WTC11 (cell line): ENCODE measurements at regions not wholly inside any gene's neighbourhood (a gene's known extent, or its start where the extent isn't known, plus 50 kb on each side); places are given as distances from the start of the nearest gene placed in this dataset.

Experiments used
- ATAC-seq: fragments of 200-7000 bp; cut with Tn5 transposase; 2 replicates; pipeline ENCODE4 v1.10.0; 2021; ENCODE audit warnings: mild to moderate bottlenecking, moderate library complexity
- CTCF ChIA-PET: fragments of 300-600 bp; sonication (Branson Sonifier 250); formaldehyde crosslinking; loops from one replicate; lab custom pipeline; 2021; ENCODE audit warnings: antibody characterized with exemption; lab: Charles Lee
- POLR2A ChIA-PET: fragments of 350-600 bp; sonication (Branson Sonifier 250); formaldehyde crosslinking; loops from one replicate; lab custom pipeline; 2021; ENCODE audit warnings: antibody characterized with exemption; lab: Charles Lee
- DNase-seq: peaks from one replicate; pipeline ENCODE4 v3.0.0; 2021; ENCODE audit warnings: low spot score
- H3K27ac Mint-ChIP-seq: 2 replicates; pipeline ENCODE4 v1.8.0; 2021; ENCODE audit warnings: mixed read lengths
- H3K27me3 Mint-ChIP-seq: 2 replicates; pipeline ENCODE4 v1.8.0; 2021; ENCODE audit warnings: low read depth, mild to moderate bottlenecking, moderate library complexity, mixed read lengths
- H3K36me3 Mint-ChIP-seq: 2 replicates; pipeline ENCODE4 v1.8.0; 2021; ENCODE audit warnings: mixed read lengths
- H3K4me1 Mint-ChIP-seq: 2 replicates; pipeline ENCODE4 v1.8.0; 2022; ENCODE audit warnings: mixed read lengths
- H3K4me3 Mint-ChIP-seq: 2 replicates; pipeline ENCODE4 v1.8.0; 2021; ENCODE audit warnings: mild to moderate bottlenecking, moderate library complexity, mixed read lengths
- H3K9me3 Mint-ChIP-seq: 2 replicates; pipeline ENCODE4 v1.8.0; 2021; ENCODE audit warnings: mixed read lengths
- AFF4 ChIP-seq: sonication (generic); formaldehyde crosslinking; IDR thresholded peaks from 2 replicates; pipeline ENCODE4 v1.8.1; 2023; ENCODE audit warnings: mild to moderate bottlenecking, missing genetic modification reagents, borderline replicate concordance
- ATF6 ChIP-seq: sonication (generic); formaldehyde crosslinking; IDR thresholded peaks from 2 replicates; pipeline ENCODE4 v1.8.1; 2023; ENCODE audit warnings: mild to moderate bottlenecking, missing genetic modification reagents
- E2F4 ChIP-seq: sonication (generic); formaldehyde crosslinking; IDR thresholded peaks from 2 replicates; pipeline ENCODE4 v1.8.1; 2022; ENCODE audit warnings: low read depth, mild to moderate bottlenecking, moderate library complexity, missing genetic modification reagents, borderline replicate concordance
- E2F5 ChIP-seq: sonication (generic); formaldehyde crosslinking; IDR thresholded peaks from 2 replicates; pipeline ENCODE4 v1.8.1; 2022; ENCODE audit warnings: mild to moderate bottlenecking, moderate library complexity, missing genetic modification reagents
- ELF4 ChIP-seq: sonication (generic); formaldehyde crosslinking; IDR thresholded peaks from 2 replicates; pipeline ENCODE4 v1.8.1; 2022; ENCODE audit warnings: low read depth, mild to moderate bottlenecking, moderate library complexity, missing genetic modification reagents
- ESRRA ChIP-seq: sonication (generic); formaldehyde crosslinking; IDR thresholded peaks from 2 replicates; pipeline ENCODE4 v1.8.1; 2022; ENCODE audit warnings: mild to moderate bottlenecking, missing genetic modification reagents, borderline replicate concordance
- ETV6 ChIP-seq: sonication (generic); formaldehyde crosslinking; IDR thresholded peaks from 2 replicates; pipeline ENCODE4 v1.8.1; 2022; ENCODE audit warnings: mild to moderate bottlenecking, missing genetic modification reagents
- FOXJ3 ChIP-seq: sonication (generic); formaldehyde crosslinking; IDR thresholded peaks from 2 replicates; pipeline ENCODE4 v1.9.0; 2021; ENCODE audit warnings: missing genetic modification reagents, mild to moderate bottlenecking, borderline replicate concordance
- FOXP1 ChIP-seq: sonication (generic); formaldehyde crosslinking; IDR thresholded peaks from 2 replicates; pipeline ENCODE4 v1.8.0; 2022; ENCODE audit warnings: missing genetic modification reagents, mild to moderate bottlenecking, moderate library complexity, borderline replicate concordance
- IRF1 ChIP-seq: sonication (generic); formaldehyde crosslinking; IDR thresholded peaks from 2 replicates; pipeline ENCODE4 v1.8.0; 2023; ENCODE audit warnings: missing genetic modification reagents
- IRF2 ChIP-seq: sonication (generic); formaldehyde crosslinking; IDR thresholded peaks from 2 replicates; pipeline ENCODE4 v1.8.0; 2022; ENCODE audit warnings: low read depth, missing genetic modification reagents, borderline replicate concordance
- JAZF1 ChIP-seq: fragments of 250-450 bp; sonication (Bioruptor Pico); IDR thresholded peaks from 2 replicates; pipeline ENCODE4 v1.9.0; 2021; ENCODE audit warnings: moderate library complexity, mild to moderate bottlenecking, inconsistent platforms
- MAX ChIP-seq: sonication (generic); formaldehyde crosslinking; IDR thresholded peaks from 2 replicates; pipeline ENCODE4 v1.8.0; 2022; ENCODE audit warnings: mild to moderate bottlenecking, missing genetic modification reagents
- MYBL2 ChIP-seq: sonication (generic); formaldehyde crosslinking; IDR thresholded peaks from 2 replicates; pipeline ENCODE4 v1.8.1; 2023; ENCODE audit warnings: mild to moderate bottlenecking, moderate library complexity, missing genetic modification reagents
- NR1H2 ChIP-seq: sonication (generic); formaldehyde crosslinking; IDR thresholded peaks from 2 replicates; pipeline ENCODE4 v1.9.0; 2021; ENCODE audit warnings: mild to moderate bottlenecking, moderate library complexity, missing genetic modification reagents
- NR2C2 ChIP-seq: sonication (generic); formaldehyde crosslinking; IDR thresholded peaks from 2 replicates; pipeline ENCODE4 v1.8.0; 2022; ENCODE audit warnings: mild to moderate bottlenecking, missing genetic modification reagents
- RELA ChIP-seq: sonication (generic); formaldehyde crosslinking; IDR thresholded peaks from 2 replicates; pipeline ENCODE4 v1.8.1; 2022; ENCODE audit warnings: missing genetic modification reagents, mild to moderate bottlenecking, borderline replicate concordance
- TCF7 ChIP-seq: sonication (generic); formaldehyde crosslinking; IDR thresholded peaks from 2 replicates; pipeline ENCODE4 v1.8.0; 2022; ENCODE audit warnings: mild to moderate bottlenecking, low read depth, missing genetic modification reagents, moderate library complexity
- TEAD1 ChIP-seq: sonication (generic); formaldehyde crosslinking; IDR thresholded peaks from 2 replicates; pipeline ENCODE4 v1.8.0; 2022; ENCODE audit warnings: mild to moderate bottlenecking, missing genetic modification reagents
- USF2 ChIP-seq: sonication (generic); formaldehyde crosslinking; IDR thresholded peaks from 2 replicates; pipeline ENCODE4 v1.8.1; 2023; ENCODE audit warnings: mild to moderate bottlenecking, missing genetic modification reagents, moderate library complexity
- ZBTB21 ChIP-seq: sonication (generic); formaldehyde crosslinking; IDR thresholded peaks from 2 replicates; pipeline ENCODE4 v1.8.1; 2023; ENCODE audit warnings: mild to moderate bottlenecking, missing genetic modification reagents, borderline replicate concordance
- ZMAT4 ChIP-seq: fragments of 250-450 bp; sonication (Bioruptor Pico); IDR thresholded peaks from 2 replicates; pipeline ENCODE4 v1.9.0; 2021; ENCODE audit warnings: mild to moderate bottlenecking
- ZNF219 ChIP-seq: sonication (generic); formaldehyde crosslinking; IDR thresholded peaks from 2 replicates; pipeline ENCODE4 v1.8.0; 2023; ENCODE audit warnings: missing genetic modification reagents, mild to moderate bottlenecking, borderline replicate concordance
- ZNF263 ChIP-seq: sonication (generic); formaldehyde crosslinking; IDR thresholded peaks from 2 replicates; pipeline ENCODE4 v1.8.1; 2022; ENCODE audit warnings: low read depth, mild to moderate bottlenecking, moderate library complexity, missing genetic modification reagents
- ZNF423 ChIP-seq: fragments of 250-450 bp; sonication (Bioruptor Pico); IDR thresholded peaks from 2 replicates; pipeline ENCODE4 v2.1.2; 2022; ENCODE audit warnings: mild to moderate bottlenecking, moderate library complexity

GRCh38 chr13:47066226-47066625 lies 169.4 kb upstream of the HTR2A start (continued):
- TF ChIP-seq ZNF219 (CRISPR knock-in tag) (no peak), FOXP1 (CRISPR knock-in tag) (no peak), ZBTB21 (no peak), NR2C2 (CRISPR knock-in tag) (no peak), TEAD1 (no peak), IRF2 (CRISPR knock-in tag) (no peak), USF2 (CRISPR knock-in tag) (no peak)

GRCh38 chr13:47064381-47064780 lies 167.5 kb upstream of the HTR2A start:
- ATAC-seq = no peak
- Mint-ChIP-seq H3K27me3 (no peaks in the 10 kb centered on the region; the same call in 1 of the 2 replicates), H3K9me3 (peaks cover 44% of the 10 kb centered on the region), H3K27ac (no peak overlapping the region), H3K4me3 (no peak overlapping the region), H3K36me3 (peaks cover 20% of the 10 kb centered on the region), H3K4me1 (peaks cover 20% of the 10 kb centered on the region)
- TF ChIP-seq ZNF423 (CRISPR knock-in tag) (no peak), FOXJ3 (CRISPR knock-in tag) (no peak), ZNF263 (CRISPR knock-in tag) (no peak), ESRRA (CRISPR knock-in tag) (no peak), NR1H2 (CRISPR knock-in tag) (no peak), ZBTB21 (no peak), MYBL2 (CRISPR knock-in tag) (no peak), AFF4 (CRISPR knock-in tag) (no peak), TCF7 (CRISPR knock-in tag) (no peak), ATF6 (CRISPR knock-in tag) (no peak), ZMAT4 (CRISPR knock-in tag) (no peak), RELA (no peak), E2F5 (CRISPR knock-in tag) (no peak), E2F4 (CRISPR knock-in tag) (no peak), MAX (no peak), IRF1 (CRISPR knock-in tag) (no peak), ELF4 (CRISPR knock-in tag) (no peak), ETV6 (CRISPR knock-in tag) (no peak), JAZF1 (CRISPR knock-in tag) (no peak)
- CTCF ChIA-PET = no interaction called here
- POLR2A ChIA-PET = no interaction called here
- DNase-seq = no peak
